Nephron (organoid): ENCODE measurements at regions not wholly inside any gene's neighbourhood (a gene's known extent, or its start where the extent isn't known, plus 50 kb on each side); places are given as distances from the start of the nearest gene placed in this dataset.

Source experiments
- H3K27ac Mint-ChIP-seq, 3 experiments: 2 replicates each; pipeline ENCODE4 v1.8.0; 2020; ENCODE audit warnings: mixed read lengths in 3 of 3, mild to moderate bottlenecking in 2 of 3, moderate library complexity in 1 of 3
- H3K27me3 Mint-ChIP-seq: 2 replicates; pipeline ENCODE4 v1.8.0; 2021; ENCODE audit warnings: low read depth, mild to moderate bottlenecking, moderate library complexity, mixed read lengths
- H3K36me3 Mint-ChIP-seq: 2 replicates; pipeline ENCODE4 v1.8.0; 2020; ENCODE audit warnings: low read depth, mixed read lengths
- H3K4me1 Mint-ChIP-seq: 2 replicates; pipeline ENCODE4 v1.8.0; 2020; ENCODE audit warnings: mixed read lengths
- H3K4me3 Mint-ChIP-seq, 3 experiments: 2 replicates each; pipeline ENCODE4 v1.8.0; 2020; ENCODE audit warnings: mild to moderate bottlenecking in 3 of 3, mixed read lengths in 3 of 3, moderate library complexity in 2 of 3
- H3K9me3 Mint-ChIP-seq: 2 replicates; pipeline ENCODE4 v1.8.0; 2020; ENCODE audit warnings: mixed read lengths
- TF ChIP-seq, protein P1 (sequence below), 3 experiments: fragments of 200-600 bp; sonication (generic); IDR thresholded peaks; one replicate each; pipeline ENCODE4 v1.5.0; 2021; ENCODE audit warnings: antibody characterized with exemption in 3 of 3; ENCODE audit not compliant: unreplicated experiment in 3 of 3

GRCh38 chr1:101406271-101406670 lies 169.5 kb downstream of the S1PR1 start:
- Mint-ChIP-seq H3K4me1 (peaks cover 5% of the 10 kb centered on the region), H3K27me3 (no peaks in the 10 kb centered on the region), H3K36me3 (no peaks in the 10 kb centered on the region), H3K27ac (no peak overlapping the region), H3K4me3 (no peak overlapping the region), H3K9me3 (no peaks in the 10 kb centered on the region)
- TF ChIP-seq, protein P1, sequence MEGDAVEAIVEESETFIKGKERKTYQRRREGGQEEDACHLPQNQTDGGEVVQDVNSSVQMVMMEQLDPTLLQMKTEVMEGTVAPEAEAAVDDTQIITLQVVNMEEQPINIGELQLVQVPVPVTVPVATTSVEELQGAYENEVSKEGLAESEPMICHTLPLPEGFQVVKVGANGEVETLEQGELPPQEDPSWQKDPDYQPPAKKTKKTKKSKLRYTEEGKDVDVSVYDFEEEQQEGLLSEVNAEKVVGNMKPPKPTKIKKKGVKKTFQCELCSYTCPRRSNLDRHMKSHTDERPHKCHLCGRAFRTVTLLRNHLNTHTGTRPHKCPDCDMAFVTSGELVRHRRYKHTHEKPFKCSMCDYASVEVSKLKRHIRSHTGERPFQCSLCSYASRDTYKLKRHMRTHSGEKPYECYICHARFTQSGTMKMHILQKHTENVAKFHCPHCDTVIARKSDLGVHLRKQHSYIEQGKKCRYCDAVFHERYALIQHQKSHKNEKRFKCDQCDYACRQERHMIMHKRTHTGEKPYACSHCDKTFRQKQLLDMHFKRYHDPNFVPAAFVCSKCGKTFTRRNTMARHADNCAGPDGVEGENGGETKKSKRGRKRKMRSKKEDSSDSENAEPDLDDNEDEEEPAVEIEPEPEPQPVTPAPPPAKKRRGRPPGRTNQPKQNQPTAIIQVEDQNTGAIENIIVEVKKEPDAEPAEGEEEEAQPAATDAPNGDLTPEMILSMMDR (IDR thresholded peaks at IDR 0.05; ENCODE audit: unreplicated experiment in 3 of 3), result no peak

DNA sequence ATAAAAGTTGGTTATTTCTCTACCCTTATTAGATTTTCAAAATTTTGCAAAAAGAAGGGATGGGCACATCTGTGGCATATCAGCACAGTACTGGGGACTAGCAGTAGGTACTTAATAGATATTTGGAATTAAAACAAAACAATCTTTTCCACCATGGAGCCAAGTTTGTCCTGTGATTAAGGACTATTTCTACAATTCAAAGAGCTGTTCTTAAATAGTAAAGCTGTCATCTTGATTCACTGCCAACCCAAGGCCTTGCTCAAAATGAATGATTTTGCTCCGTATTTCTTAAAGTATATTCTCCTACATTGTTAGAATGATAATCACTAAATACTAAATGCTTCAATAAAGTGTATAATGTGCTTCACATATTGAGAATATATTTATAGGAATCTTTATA lies 169.9 kb downstream of the S1PR1 start:
- Mint-ChIP-seq H3K4me3 (no peak overlapping the region), H3K27me3 (no peaks in the 10 kb centered on the region), H3K36me3 (no peaks in the 10 kb centered on the region), H3K27ac (no peak overlapping the region), H3K4me1 (peaks cover 5% of the 10 kb centered on the region), H3K9me3 (no peaks in the 10 kb centered on the region)
- TF ChIP-seq, protein P1 (IDR thresholded peaks at IDR 0.05; ENCODE audit: unreplicated experiment in 3 of 3), result no peak

DNA sequence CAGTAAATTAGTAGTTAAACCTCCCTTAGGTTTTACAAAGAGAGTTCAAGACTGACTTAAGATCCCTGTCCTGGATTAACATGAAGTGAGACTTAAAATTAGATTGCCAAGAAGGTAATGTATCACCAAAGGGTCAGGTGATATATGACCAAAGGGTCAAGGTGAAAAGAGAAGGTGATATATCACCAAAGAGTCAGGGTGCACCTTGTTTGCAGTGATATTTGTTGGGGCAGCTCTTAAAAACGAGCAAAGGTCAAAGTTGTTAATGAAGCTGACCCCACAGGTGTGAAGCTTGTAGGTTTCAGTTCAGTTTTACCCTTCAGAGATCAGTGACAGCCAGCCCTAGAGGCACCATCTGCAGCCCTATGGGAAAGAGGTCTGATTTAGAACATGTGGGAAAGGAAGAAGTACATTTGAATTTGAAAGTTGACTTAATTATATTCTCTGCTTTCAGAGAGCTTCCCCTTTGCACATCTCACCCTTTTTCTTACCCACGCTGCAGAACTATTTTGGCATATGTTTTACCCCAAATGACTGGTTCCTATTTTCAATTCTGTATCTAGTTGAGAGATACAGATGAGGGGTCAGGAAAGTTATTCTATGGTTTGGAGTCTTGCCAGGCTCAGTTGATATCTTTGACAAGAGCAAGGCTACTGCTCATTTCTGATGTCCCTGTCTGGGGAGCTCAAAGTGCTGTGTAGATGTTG lies 170.8 kb downstream of the S1PR1 start:
- H3K4me1 Mint-ChIP-seq, result peaks cover 5% of the 10 kb centered on the region
- TF ChIP-seq, protein P1 (IDR thresholded peaks at IDR 0.05; ENCODE audit: unreplicated experiment in 3 of 3), result no peak
- H3K36me3 Mint-ChIP-seq, result no peaks in the 10 kb centered on the region
- H3K27me3 Mint-ChIP-seq, result no peaks in the 10 kb centered on the region
- H3K4me3 Mint-ChIP-seq, result no peak overlapping the region
- no peak overlapping the region for H3K27ac Mint-ChIP-seq
- no peaks in the 10 kb centered on the region for H3K9me3 Mint-ChIP-seq

DNA sequence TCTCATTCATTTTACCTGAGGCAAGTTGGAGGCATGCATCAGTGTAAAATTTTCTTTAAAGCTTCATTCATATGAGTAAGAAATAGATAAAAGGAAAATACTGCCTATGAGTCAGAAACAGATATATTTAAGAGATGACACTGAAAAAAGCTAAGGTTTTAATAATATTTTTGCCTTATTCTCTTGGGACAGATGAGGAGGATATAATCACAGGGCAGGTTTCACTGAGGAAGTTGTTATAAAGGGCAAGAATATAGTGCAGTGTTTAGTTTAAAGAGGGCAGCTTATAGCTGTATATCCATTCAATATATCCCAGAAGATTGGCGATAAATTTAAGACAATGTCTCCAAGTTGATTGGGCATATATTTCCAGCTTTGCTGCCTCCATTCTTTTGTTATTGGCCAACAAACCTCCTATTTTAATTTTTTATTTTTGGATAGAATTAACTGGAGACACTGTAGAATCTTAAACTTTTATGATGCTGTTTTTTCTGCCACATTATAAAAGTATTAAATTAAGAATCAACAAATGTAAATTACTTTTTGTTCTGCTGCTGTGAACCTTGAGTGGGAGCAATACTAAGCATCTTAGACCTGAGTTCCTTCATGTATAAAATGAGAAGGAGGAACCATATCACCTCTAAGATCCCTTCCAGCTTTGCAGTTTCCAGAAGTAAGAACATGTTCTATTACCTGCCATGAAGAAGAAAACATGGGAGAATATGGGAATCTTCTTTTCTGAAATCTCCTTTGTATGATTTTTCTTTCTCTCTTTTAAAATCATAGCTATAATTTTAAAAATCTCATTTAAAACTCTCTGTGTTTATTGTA lies 171.6 kb downstream of the S1PR1 start:
- Mint-ChIP-seq H3K27me3 (no peaks in the 10 kb centered on the region), H3K36me3 (no peaks in the 10 kb centered on the region), H3K9me3 (peaks cover 3% of the 10 kb centered on the region), H3K4me3 (no peak overlapping the region), H3K4me1 (peaks cover 5% of the 10 kb centered on the region), H3K27ac (no peak overlapping the region)
- TF ChIP-seq, protein P1 (IDR thresholded peaks at IDR 0.05; ENCODE audit: unreplicated experiment in 3 of 3), result no peak

GRCh38 chr1:101409102-101409501 lies 172.3 kb downstream of the S1PR1 start:
- TF ChIP-seq, protein P1 (IDR thresholded peaks at IDR 0.05; ENCODE audit: unreplicated experiment in 3 of 3), result no peak
- H3K9me3 Mint-ChIP-seq, result peaks cover 6% of the 10 kb centered on the region
- H3K4me3 Mint-ChIP-seq, result no peak overlapping the region
- no peaks in the 10 kb centered on the region for H3K27me3 Mint-ChIP-seq
- no peaks in the 10 kb centered on the region for H3K36me3 Mint-ChIP-seq
- peaks cover 5% of the 10 kb centered on the region for H3K4me1 Mint-ChIP-seq
- H3K27ac Mint-ChIP-seq, result no peak overlapping the region
